ENCODE measurements at regions not wholly inside any gene's neighbourhood (a gene's known extent, or its start where the extent isn't known, plus 50 kb on each side); places are given as distances from the start of the nearest gene placed in this dataset.

- TF ChIP-seq POLR2A (IDR thresholded peaks at IDR 0.05): no peak
- no peak for TF ChIP-seq CTCF (IDR thresholded peaks at IDR 0.05 in 4 of 5, conservative IDR thresholded peaks at IDR 0.05 in 1 of 5)
- DNase-seq: no peak
- no peaks in the 10 kb centered on the region for H3K27me3 ChIP-seq
- in situ Hi-C loops (cut with MboI; ENCODE audit: low sequenced_read_pairs in 4 of 4): no loop called here
- intact Hi-C loops (cut with DNase I; ENCODE audit: low total_unique reads): no loop called here
- H3K4me3 ChIP-seq: no peak overlapping the region
- no peaks in the 10 kb centered on the region for H3K9me3 ChIP-seq
- H3K4me1 ChIP-seq: no peaks in the 10 kb centered on the region
- no peaks in the 10 kb centered on the region for H3K36me3 ChIP-seq
- no peak for ATAC-seq
- H3K27ac ChIP-seq: no peak overlapping the region
These were observed 457.8 kb upstream of the ZNF717 start for GRCh38 chr3:76242886-76243753.

- DNase-seq (no peak), ATAC-seq (no peak)
- in situ Hi-C loops (cut with MboI; ENCODE audit: low sequenced_read_pairs in 4 of 4): no loop called here
- H3K27me3 ChIP-seq: no peaks in the 10 kb centered on the region
- no peaks in the 10 kb centered on the region for H3K9me3 ChIP-seq
- intact Hi-C loops (cut with DNase I; ENCODE audit: low total_unique reads): no loop called here
- TF ChIP-seq CTCF (IDR thresholded peaks at IDR 0.05 in 4 of 5, conservative IDR thresholded peaks at IDR 0.05 in 1 of 5) (no peak), POLR2A (IDR thresholded peaks at IDR 0.05) (no peak)
- no peaks in the 10 kb centered on the region for H3K36me3 ChIP-seq
- no peaks in the 10 kb centered on the region for H3K4me1 ChIP-seq
- no peak overlapping the region for H3K4me3 ChIP-seq
- H3K27ac ChIP-seq: no peak overlapping the region
These were observed 459.7 kb upstream of the ZNF717 start for GRCh38 chr3:76245073-76245472.

GRCh38 chr3:76245622-76246021 lies 460.3 kb upstream of the ZNF717 start:
- Histone ChIP-seq H3K4me1 (no peaks in the 10 kb centered on the region), H3K36me3 (no peaks in the 10 kb centered on the region), H3K27me3 (no peaks in the 10 kb centered on the region), H3K9me3 (no peaks in the 10 kb centered on the region), H3K27ac (no peak overlapping the region), H3K4me3 (no peak overlapping the region)
- ATAC-seq (no peak), DNase-seq (no peak)
- TF ChIP-seq CTCF (IDR thresholded peaks at IDR 0.05 in 4 of 5, conservative IDR thresholded peaks at IDR 0.05 in 1 of 5) (no peak), POLR2A (IDR thresholded peaks at IDR 0.05) (no peak)
- in situ Hi-C loops (cut with MboI; ENCODE audit: low sequenced_read_pairs in 4 of 4): no loop called here
- intact Hi-C loops (cut with DNase I; ENCODE audit: low total_unique reads): no loop called here

- Histone ChIP-seq H3K27me3 (no peaks in the 10 kb centered on the region), H3K4me3 (no peak overlapping the region), H3K36me3 (no peaks in the 10 kb centered on the region), H3K27ac (no peak overlapping the region), H3K9me3 (no peaks in the 10 kb centered on the region), H3K4me1 (no peaks in the 10 kb centered on the region)
- ATAC-seq (no peak), DNase-seq (no peak)
- TF ChIP-seq POLR2A (IDR thresholded peaks at IDR 0.05) (no peak), CTCF (IDR thresholded peaks at IDR 0.05 in 4 of 5, conservative IDR thresholded peaks at IDR 0.05 in 1 of 5) (no peak)
- in situ Hi-C loops (cut with MboI; ENCODE audit: low sequenced_read_pairs in 4 of 4) (no loop called here), intact Hi-C loops (cut with DNase I; ENCODE audit: low total_unique reads) (no loop called here)
These were observed 479.1 kb upstream of the ZNF717 start for GRCh38 chr3:76264496-76264895.
